HG02763 (cell line): ENCODE measurements at regions not wholly inside any gene's neighbourhood (a gene's known extent, or its start where the extent isn't known, plus 50 kb on each side); places are given as distances from the start of the nearest gene placed in this dataset.

ENCODE experiments used
- ATAC-seq: cut with Tn5 transposase; IDR thresholded peaks from one replicate; pipeline ENCODE4 v1.9.1; 2021; ENCODE audit warnings: mild to moderate bottlenecking, moderate library complexity; ENCODE audit not compliant: unreplicated experiment

GRCh38 chr11:80155412-80156017, 714.7 kb upstream of the TENM4 start:
- ATAC-seq = no peak

GRCh38 chr11:80146232-80146631, 705.4 kb upstream of the TENM4 start:
- no peak for ATAC-seq

GRCh38 chr11:80144897-80145594, 704.2 kb upstream of the TENM4 start:
- ATAC-seq = no peak

- no peak for ATAC-seq
These were observed 696.2 kb upstream of the TENM4 start for GRCh38 chr11:80136991-80137390.

GRCh38 chr11:80129396-80129795, 688.6 kb upstream of the TENM4 start:
- no peak for ATAC-seq

- no peak for ATAC-seq
These were observed 681.4 kb upstream of the TENM4 start for GRCh38 chr11:80122211-80122610.

GRCh38 chr11:80118073-80118472, 677.2 kb upstream of the TENM4 start:
- ATAC-seq = no peak

GRCh38 chr11:80116796-80117195, 676.0 kb upstream of the TENM4 start:
- no peak for ATAC-seq

GRCh38 chr11:80109652-80110051, 668.8 kb upstream of the TENM4 start:
- no peak for ATAC-seq

GRCh38 chr11:80109031-80109430, 668.2 kb upstream of the TENM4 start:
- no peak for ATAC-seq

- ATAC-seq = no peak
These were observed 666.6 kb upstream of the TENM4 start for GRCh38 chr11:80107415-80107814.

- ATAC-seq = no peak
These were observed 663.4 kb upstream of the TENM4 start for GRCh38 chr11:80104191-80104590.

- no peak for ATAC-seq
These were observed 662.5 kb upstream of the TENM4 start for GRCh38 chr11:80103142-80103859.

GRCh38 chr11:80097146-80097545, 656.3 kb upstream of the TENM4 start:
- no peak for ATAC-seq

GRCh38 chr11:80096736-80097135, 655.9 kb upstream of the TENM4 start:
- no peak for ATAC-seq

- no peak for ATAC-seq
These were observed 645.7 kb upstream of the TENM4 start for GRCh38 chr11:80086496-80087055.

GRCh38 chr11:80085563-80085962, 644.7 kb upstream of the TENM4 start:
- no peak for ATAC-seq

GRCh38 chr11:80084608-80085007, 643.8 kb upstream of the TENM4 start:
- ATAC-seq = no peak

GRCh38 chr11:80083531-80083951, 642.7 kb upstream of the TENM4 start:
- no peak for ATAC-seq

GRCh38 chr11:80082406-80082805, 641.6 kb upstream of the TENM4 start:
- ATAC-seq = no peak

GRCh38 chr11:80077113-80077512, 636.3 kb upstream of the TENM4 start:
- no peak for ATAC-seq

GRCh38 chr11:80074837-80075236, 634.0 kb upstream of the TENM4 start:
- ATAC-seq = no peak
